ENCODE measurements at regions not wholly inside any gene's neighbourhood (a gene's known extent, or its start where the extent isn't known, plus 50 kb on each side); places are given as distances from the start of the nearest gene placed in this dataset.

- WGBS (ENCODE audit: low lambda C conversion rate): 22% methylated on average over 2 of the region's 2 CpGs
- no peak overlapping the region for H2AFZ ChIP-seq (ENCODE audit: low read length)
- no peak overlapping the region for H3K4me2 ChIP-seq (ENCODE audit: low read depth, low read length)
- no peak overlapping the region for H3K9ac ChIP-seq (ENCODE audit: insufficient read depth, low read depth, low read length)
- CTCF ChIA-PET (ENCODE audit: low intra/inter-chr PET ratio, low total read pairs): no interaction called here
- 0 out of 2 replicates have a peak, but pooled peaks cover 11% of the 10 kb centered on the region for H3K4me1 ChIP-seq (ENCODE audit: insufficient read depth, low read length)
- BruUV-seq (replicated peaks): no TSS peak
- POLR2A ChIA-PET: no interaction called here
- H3K36me3 ChIP-seq (replicated peaks in 1 of 2; ENCODE audit: control insufficient read depth in 1 of 2, insufficient read depth in 2 of 2, low read length in 2 of 2): no peaks in the 10 kb centered on the region
- in situ Hi-C loops (cut with HindIII; ENCODE audit: extremely low pct_ligation_motif_present, low pct_unique_long_range_greater_than_20kb) (no loop called here), intact Hi-C loops (cut with micrococcal nuclease; ENCODE audit: unreplicated experiment) (no loop called here)
- H4K20me1 ChIP-seq (ENCODE audit: insufficient read depth, low read length): no peaks in the 10 kb centered on the region
- H3K27ac ChIP-seq (ENCODE audit: extremely low read length, insufficient read depth, low read length): no peak overlapping the region
- FAIRE-seq: no peak
- DNase-seq (ENCODE audit: low spot score): no peak
- H3K4me3 ChIP-seq (replicated peaks in 1 of 3; ENCODE audit: insufficient read depth in 1 of 3, low read depth in 2 of 3, low read length in 3 of 3): no peak overlapping the region
- no peaks in the 10 kb centered on the region for H3K9me3 ChIP-seq (ENCODE audit: low read length)
- no peaks in the 10 kb centered on the region for H3K79me2 ChIP-seq (ENCODE audit: insufficient read depth, low read length)
- ATAC-seq: peak; percentile 61; the same call in 1 of the 3 replicates
- no peaks in the 10 kb centered on the region for H3K27me3 ChIP-seq (ENCODE audit: control insufficient read depth in 1 of 2, insufficient read depth in 2 of 2, low read length in 2 of 2)
- no peak for TF ChIP-seq RFX3 (CRISPR knock-in tag; IDR thresholded peaks at IDR 0.05)
- TF ChIP-seq ZNF496 (CRISPR knock-in tag; IDR thresholded peaks at IDR 0.05; ENCODE audit: insufficient replicate concordance): no peak
- no peak for TF ChIP-seq PHF5A (CRISPR knock-in tag; IDR thresholded peaks at IDR 0.05; ENCODE audit: low read depth, unreplicated experiment)
- TF ChIP-seq, protein P1, sequence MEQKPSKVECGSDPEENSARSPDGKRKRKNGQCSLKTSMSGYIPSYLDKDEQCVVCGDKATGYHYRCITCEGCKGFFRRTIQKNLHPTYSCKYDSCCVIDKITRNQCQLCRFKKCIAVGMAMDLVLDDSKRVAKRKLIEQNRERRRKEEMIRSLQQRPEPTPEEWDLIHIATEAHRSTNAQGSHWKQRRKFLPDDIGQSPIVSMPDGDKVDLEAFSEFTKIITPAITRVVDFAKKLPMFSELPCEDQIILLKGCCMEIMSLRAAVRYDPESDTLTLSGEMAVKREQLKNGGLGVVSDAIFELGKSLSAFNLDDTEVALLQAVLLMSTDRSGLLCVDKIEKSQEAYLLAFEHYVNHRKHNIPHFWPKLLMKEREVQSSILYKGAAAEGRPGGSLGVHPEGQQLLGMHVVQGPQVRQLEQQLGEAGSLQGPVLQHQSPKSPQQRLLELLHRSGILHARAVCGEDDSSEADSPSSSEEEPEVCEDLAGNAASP (CRISPR knock-in tag; IDR thresholded peaks at IDR 0.05; ENCODE audit: borderline replicate concordance): no peak
- no peak for TF ChIP-seq HNF4G (IDR thresholded peaks at IDR 0.05; ENCODE audit: borderline replicate concordance, low read depth, low read length)
- no peak for TF ChIP-seq HNF4G (CRISPR knock-in tag; IDR thresholded peaks at IDR 0.05; ENCODE audit: borderline replicate concordance, low read depth)
- no peak for TF ChIP-seq ZNF670 (CRISPR knock-in tag; IDR thresholded peaks at IDR 0.05; ENCODE audit: borderline replicate concordance)
- no peak for TF ChIP-seq KDM3A (CRISPR knock-in tag; IDR thresholded peaks at IDR 0.05; ENCODE audit: low read depth)
- TF ChIP-seq ZNF292 (CRISPR knock-in tag; IDR thresholded peaks at IDR 0.05; ENCODE audit: borderline replicate concordance, low read depth): no peak
- TF ChIP-seq KMT2A (CRISPR knock-in tag; IDR thresholded peaks at IDR 0.05): no peak
- TF ChIP-seq, protein P2, sequence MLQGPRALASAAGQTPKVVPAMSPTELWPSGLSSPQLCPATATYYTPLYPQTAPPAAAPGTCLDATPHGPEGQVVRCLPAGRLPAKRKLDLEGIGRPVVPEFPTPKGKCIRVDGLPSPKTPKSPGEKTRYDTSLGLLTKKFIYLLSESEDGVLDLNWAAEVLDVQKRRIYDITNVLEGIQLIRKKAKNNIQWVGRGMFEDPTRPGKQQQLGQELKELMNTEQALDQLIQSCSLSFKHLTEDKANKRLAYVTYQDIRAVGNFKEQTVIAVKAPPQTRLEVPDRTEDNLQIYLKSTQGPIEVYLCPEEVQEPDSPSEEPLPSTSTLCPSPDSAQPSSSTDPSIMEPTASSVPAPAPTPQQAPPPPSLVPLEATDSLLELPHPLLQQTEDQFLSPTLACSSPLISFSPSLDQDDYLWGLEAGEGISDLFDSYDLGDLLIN (CRISPR knock-in tag; IDR thresholded peaks at IDR 0.05; ENCODE audit: borderline replicate concordance): no peak
- no peak for TF ChIP-seq SAFB2 (CRISPR knock-in tag; IDR thresholded peaks at IDR 0.05; ENCODE audit: borderline replicate concordance, low read depth)
- TF ChIP-seq ZNF30 (CRISPR knock-in tag; IDR thresholded peaks at IDR 0.05): no peak
These were observed 319.4 kb upstream of the HTR2A start for GRCh38 chr13:47216176-47216822.

Measured in HepG2 (cell line).